GM12878 (cell line): ENCODE measurements at regions not wholly inside any gene's neighbourhood (a gene's known extent, or its start where the extent isn't known, plus 50 kb on each side); places are given as distances from the start of the nearest gene placed in this dataset.

ENCODE experiments used
- ATAC-seq: fragments of 200-7000 bp; cut with Tn5 transposase; 3 replicates; pipeline ENCODE4 v1.9.1; 2020; ENCODE audit warnings: mild to moderate bottlenecking, moderate library complexity
- BruUV-seq: library from RNA; stranded (reverse); fragments of 400-500 nt; replicated peaks from 2 replicates; lab custom pipeline; 2021; lab: Mats Ljungman, UMichigan
- CTCF ChIA-PET: fragments of 300-600 bp; sonication (Branson Sonifier 250); formaldehyde crosslinking; extraction: SDS; loops from one replicate; lab custom pipeline; 2021; ENCODE audit warnings: inconsistent platforms; lab: Yijun Ruan, JAX
- POLR2A ChIA-PET: fragments of 350-600 bp; formaldehyde crosslinking; extraction: SDS; loops from one replicate; lab custom pipeline; 2021; ENCODE audit warnings: inconsistent platforms; lab: Charles Lee
- RAD21 ChIA-PET: fragments of 300-600 bp; sonication (Branson Sonifier 250); formaldehyde crosslinking; loops from one replicate; lab custom pipeline; 2023; ENCODE audit warnings: antibody characterized with exemption; ENCODE audit not compliant: unreplicated experiment; lab: Charles Lee
- SMC1A ChIA-PET: fragments of 300-600 bp; sonication (Branson Sonifier 250); formaldehyde crosslinking; loops from one replicate; lab custom pipeline; 2023; ENCODE audit not compliant: unreplicated experiment, uncharacterized antibody; lab: Charles Lee
- DNase-seq: peaks from one replicate; pipeline ENCODE4 v3.0.0-alpha.2; 2011; ENCODE audit warnings: low read depth, low spot score
- FAIRE-seq: peaks from 3 replicates; lab custom pipeline; 2011; peaks lifted over from hg19 to GRCh38; lab: Jason Lieb, UNC
- H2AFZ ChIP-seq: 2 replicates; pipeline ENCODE4 v1.6.0; 2011; ENCODE audit warnings: low read depth, low read length, control low read depth; ENCODE audit not compliant: control insufficient read depth
- H3K27ac ChIP-seq: 2 replicates; pipeline ENCODE4 v1.5.1; 2011; ENCODE audit warnings: control low read depth; ENCODE audit not compliant: control insufficient read depth, insufficient read depth
- H3K27me3 ChIP-seq, 2 experiments: replicated peaks in 1 of 2; 2 replicates each; pipeline versions ENCODE4 v1.6.0 to v1.6.1; 2011; ENCODE audit warnings: low read length in 1 of 2; ENCODE audit not compliant: control insufficient read depth in 2 of 2, insufficient read depth in 2 of 2
- H3K36me3 ChIP-seq, 2 experiments: 2 replicates each; pipeline ENCODE4 v1.5.1; 2011; ENCODE audit warnings: low read length in 1 of 2; ENCODE audit not compliant: control insufficient read depth in 2 of 2, insufficient read depth in 2 of 2
- H3K4me1 ChIP-seq: 2 replicates; pipeline ENCODE4 v1.6.1; 2011; ENCODE audit warnings: mild to moderate bottlenecking, low read length, moderate library complexity, mixed read lengths; ENCODE audit not compliant: control insufficient read depth, insufficient read depth
- H3K4me2 ChIP-seq: 2 replicates; pipeline ENCODE4 v1.6.0; 2011; ENCODE audit warnings: control low read depth; ENCODE audit not compliant: control insufficient read depth, insufficient read depth
- H3K4me3 ChIP-seq: fragments of 200-600 bp; sonication (generic); 2 replicates; pipeline ENCODE4 v1.5.1; 2016
- H3K79me2 ChIP-seq: 2 replicates; pipeline ENCODE4 v1.6.0; 2011; ENCODE audit warnings: low read length; ENCODE audit not compliant: control insufficient read depth, insufficient read depth
- H3K9ac ChIP-seq: 2 replicates; pipeline ENCODE4 v1.8.0; 2011; ENCODE audit warnings: low read length, control low read depth, mixed read lengths; ENCODE audit not compliant: control insufficient read depth, insufficient read depth
- H3K9me3 ChIP-seq: replicated peaks from 3 replicates; pipeline ENCODE4 v1.5.1; 2011; ENCODE audit warnings: mild to moderate bottlenecking, low read length; ENCODE audit not compliant: control insufficient read depth, insufficient read depth
- H4K20me1 ChIP-seq: 2 replicates; pipeline ENCODE4 v1.6.0; 2011; ENCODE audit not compliant: control insufficient read depth, insufficient read depth
- ATF7 ChIP-seq: fragments of 450-650 bp; IDR thresholded peaks from 2 replicates; pipeline ENCODE4 v1.6.1; 2016; ENCODE audit warnings: low read depth, mild to moderate bottlenecking
- BHLHE40 ChIP-seq, 2 experiments: fragments of 450-650 bp in 1 of 2; IDR thresholded peaks; 2 replicates each; pipeline ENCODE4 v1.6.1; 2011 to 2017; ENCODE audit warnings: low read depth in 2 of 2, borderline replicate concordance in 1 of 2, improper control_type of control experiment in 1 of 2, low read length in 1 of 2, mild to moderate bottlenecking in 1 of 2
- ESRRA ChIP-seq: IDR thresholded peaks from 2 replicates; pipeline ENCODE4 v1.6.1; 2012; ENCODE audit warnings: mild to moderate bottlenecking, low read length, improper control_type of control experiment
- RUNX3 ChIP-seq: IDR thresholded peaks from 2 replicates; pipeline ENCODE4 v1.6.1; 2012; ENCODE audit warnings: low read length, inconsistent platforms
- SREBF2 ChIP-seq: IDR thresholded peaks from 2 replicates; pipeline ENCODE4 v1.6.1; 2012; ENCODE audit warnings: mild to moderate bottlenecking, low read length
- WGBS: methylation state at CpG from one replicate; pipeline ENCODE4 v1.1.6; 2016; ENCODE audit warnings: low lambda C conversion rate; ENCODE audit not compliant: insufficient replicate concordance, insufficient coverage; ENCODE audit errors: missing lambda C conversion rate; 5-methylcytosine and 5-hydroxymethylcytosine counted together
- in situ Hi-C: fragments of 300-500 bp; cut with MboI; formaldehyde crosslinking; loops from 9 replicates; pipeline ENCODE4 v1.14.3; 2018; ENCODE audit warnings: mixed read lengths
- intact Hi-C: fragments of 100-400 bp; cut with micrococcal nuclease; formaldehyde crosslinking; loops from one replicate; pipeline ENCODE4 v1.14.2; 2022; ENCODE audit not compliant: unreplicated experiment
- TF ChIP-seq, protein P1 (sequence below): IDR thresholded peaks from 2 replicates; pipeline ENCODE4 v1.6.1; 2012; ENCODE audit warnings: mild to moderate bottlenecking, low read depth, low read length
- TF ChIP-seq, protein P2 (sequence below): fragments of 450-650 bp; IDR thresholded peaks from 2 replicates; pipeline ENCODE4 v1.6.1; 2017; ENCODE audit warnings: antibody characterized with exemption, mild to moderate bottlenecking, moderate library complexity
- TF ChIP-seq, protein P3 (sequence below): fragments of 450-650 bp; IDR thresholded peaks from 2 replicates; pipeline ENCODE4 v1.6.1; 2016; ENCODE audit warnings: mild to moderate bottlenecking, moderate library complexity, borderline replicate concordance
- TF ChIP-seq, protein P4 (sequence below): IDR thresholded peaks from 2 replicates; pipeline ENCODE4 v1.6.1; 2011; ENCODE audit warnings: low read depth, low read length, improper control_type of control experiment, borderline replicate concordance

DNA sequence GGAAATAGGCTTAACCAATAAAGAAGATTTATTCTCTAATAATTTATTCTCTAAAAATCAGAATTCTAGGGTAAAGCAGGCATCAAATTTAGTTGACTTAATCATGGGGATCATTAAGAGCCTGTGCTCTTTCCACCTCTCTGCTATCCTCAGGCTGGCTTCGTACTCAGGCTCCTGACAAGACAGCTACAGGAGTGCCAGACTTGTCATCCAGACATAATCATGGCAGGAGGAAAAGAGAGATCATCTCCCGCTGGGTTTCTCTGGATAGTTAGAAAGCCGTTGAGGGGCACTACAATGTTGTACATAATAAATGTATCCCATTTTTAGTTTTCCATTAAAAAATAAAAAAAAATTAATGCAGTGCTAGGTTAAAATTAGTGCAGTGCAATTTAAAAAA, 171.9 kb downstream of the SEC61B start:
- ChIA-PET SMC1A (interaction anchor here (1.0 kb wide), 1 partner anchor 11 kb away, joined by 4 read pairs; no protein-coding TSS in a partner anchor), POLR2A (interaction anchor here (0.5 kb wide), 1 partner anchor 14 kb away, joined by 3 read pairs; no protein-coding TSS in a partner anchor), CTCF (no interaction called here), RAD21 (no interaction called here)
- no peak overlapping the region for H3K4me2 ChIP-seq
- H3K27ac ChIP-seq: no peak overlapping the region
- ATAC-seq: no peak
- 43% methylated on average over 3 of the region's 3 CpGs for WGBS
- no peak overlapping the region for H3K9ac ChIP-seq
- intact Hi-C loops (no loop called here), in situ Hi-C loops (no loop called here)
- no peak for FAIRE-seq
- H3K36me3 ChIP-seq: no peaks in the 10 kb centered on the region
- no peak overlapping the region for H3K4me3 ChIP-seq
- BruUV-seq: no TSS peak
- H3K79me2 ChIP-seq: no peaks in the 10 kb centered on the region
- H2AFZ ChIP-seq: no peak overlapping the region
- H3K27me3 ChIP-seq: no peaks in the 10 kb centered on the region
- no peaks in the 10 kb centered on the region for H3K4me1 ChIP-seq
- TF ChIP-seq RUNX3 (no peak), ESRRA (no peak), SREBF2 (no peak), ATF7 (no peak), BHLHE40 (IDR thresholded peaks at IDR 0.05; ENCODE audit: borderline replicate concordance in 1 of 2, low read depth in 2 of 2, low read length in 1 of 2) (no peak)
- TF ChIP-seq, protein P1, sequence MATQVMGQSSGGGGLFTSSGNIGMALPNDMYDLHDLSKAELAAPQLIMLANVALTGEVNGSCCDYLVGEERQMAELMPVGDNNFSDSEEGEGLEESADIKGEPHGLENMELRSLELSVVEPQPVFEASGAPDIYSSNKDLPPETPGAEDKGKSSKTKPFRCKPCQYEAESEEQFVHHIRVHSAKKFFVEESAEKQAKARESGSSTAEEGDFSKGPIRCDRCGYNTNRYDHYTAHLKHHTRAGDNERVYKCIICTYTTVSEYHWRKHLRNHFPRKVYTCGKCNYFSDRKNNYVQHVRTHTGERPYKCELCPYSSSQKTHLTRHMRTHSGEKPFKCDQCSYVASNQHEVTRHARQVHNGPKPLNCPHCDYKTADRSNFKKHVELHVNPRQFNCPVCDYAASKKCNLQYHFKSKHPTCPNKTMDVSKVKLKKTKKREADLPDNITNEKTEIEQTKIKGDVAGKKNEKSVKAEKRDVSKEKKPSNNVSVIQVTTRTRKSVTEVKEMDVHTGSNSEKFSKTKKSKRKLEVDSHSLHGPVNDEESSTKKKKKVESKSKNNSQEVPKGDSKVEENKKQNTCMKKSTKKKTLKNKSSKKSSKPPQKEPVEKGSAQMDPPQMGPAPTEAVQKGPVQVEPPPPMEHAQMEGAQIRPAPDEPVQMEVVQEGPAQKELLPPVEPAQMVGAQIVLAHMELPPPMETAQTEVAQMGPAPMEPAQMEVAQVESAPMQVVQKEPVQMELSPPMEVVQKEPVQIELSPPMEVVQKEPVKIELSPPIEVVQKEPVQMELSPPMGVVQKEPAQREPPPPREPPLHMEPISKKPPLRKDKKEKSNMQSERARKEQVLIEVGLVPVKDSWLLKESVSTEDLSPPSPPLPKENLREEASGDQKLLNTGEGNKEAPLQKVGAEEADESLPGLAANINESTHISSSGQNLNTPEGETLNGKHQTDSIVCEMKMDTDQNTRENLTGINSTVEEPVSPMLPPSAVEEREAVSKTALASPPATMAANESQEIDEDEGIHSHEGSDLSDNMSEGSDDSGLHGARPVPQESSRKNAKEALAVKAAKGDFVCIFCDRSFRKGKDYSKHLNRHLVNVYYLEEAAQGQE: no peak
- TF ChIP-seq, protein P2, sequence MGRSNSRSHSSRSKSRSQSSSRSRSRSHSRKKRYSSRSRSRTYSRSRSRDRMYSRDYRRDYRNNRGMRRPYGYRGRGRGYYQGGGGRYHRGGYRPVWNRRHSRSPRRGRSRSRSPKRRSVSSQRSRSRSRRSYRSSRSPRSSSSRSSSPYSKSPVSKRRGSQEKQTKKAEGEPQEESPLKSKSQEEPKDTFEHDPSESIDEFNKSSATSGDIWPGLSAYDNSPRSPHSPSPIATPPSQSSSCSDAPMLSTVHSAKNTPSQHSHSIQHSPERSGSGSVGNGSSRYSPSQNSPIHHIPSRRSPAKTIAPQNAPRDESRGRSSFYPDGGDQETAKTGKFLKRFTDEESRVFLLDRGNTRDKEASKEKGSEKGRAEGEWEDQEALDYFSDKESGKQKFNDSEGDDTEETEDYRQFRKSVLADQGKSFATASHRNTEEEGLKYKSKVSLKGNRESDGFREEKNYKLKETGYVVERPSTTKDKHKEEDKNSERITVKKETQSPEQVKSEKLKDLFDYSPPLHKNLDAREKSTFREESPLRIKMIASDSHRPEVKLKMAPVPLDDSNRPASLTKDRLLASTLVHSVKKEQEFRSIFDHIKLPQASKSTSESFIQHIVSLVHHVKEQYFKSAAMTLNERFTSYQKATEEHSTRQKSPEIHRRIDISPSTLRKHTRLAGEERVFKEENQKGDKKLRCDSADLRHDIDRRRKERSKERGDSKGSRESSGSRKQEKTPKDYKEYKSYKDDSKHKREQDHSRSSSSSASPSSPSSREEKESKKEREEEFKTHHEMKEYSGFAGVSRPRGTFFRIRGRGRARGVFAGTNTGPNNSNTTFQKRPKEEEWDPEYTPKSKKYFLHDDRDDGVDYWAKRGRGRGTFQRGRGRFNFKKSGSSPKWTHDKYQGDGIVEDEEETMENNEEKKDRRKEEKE: no peak
- TF ChIP-seq, protein P3, sequence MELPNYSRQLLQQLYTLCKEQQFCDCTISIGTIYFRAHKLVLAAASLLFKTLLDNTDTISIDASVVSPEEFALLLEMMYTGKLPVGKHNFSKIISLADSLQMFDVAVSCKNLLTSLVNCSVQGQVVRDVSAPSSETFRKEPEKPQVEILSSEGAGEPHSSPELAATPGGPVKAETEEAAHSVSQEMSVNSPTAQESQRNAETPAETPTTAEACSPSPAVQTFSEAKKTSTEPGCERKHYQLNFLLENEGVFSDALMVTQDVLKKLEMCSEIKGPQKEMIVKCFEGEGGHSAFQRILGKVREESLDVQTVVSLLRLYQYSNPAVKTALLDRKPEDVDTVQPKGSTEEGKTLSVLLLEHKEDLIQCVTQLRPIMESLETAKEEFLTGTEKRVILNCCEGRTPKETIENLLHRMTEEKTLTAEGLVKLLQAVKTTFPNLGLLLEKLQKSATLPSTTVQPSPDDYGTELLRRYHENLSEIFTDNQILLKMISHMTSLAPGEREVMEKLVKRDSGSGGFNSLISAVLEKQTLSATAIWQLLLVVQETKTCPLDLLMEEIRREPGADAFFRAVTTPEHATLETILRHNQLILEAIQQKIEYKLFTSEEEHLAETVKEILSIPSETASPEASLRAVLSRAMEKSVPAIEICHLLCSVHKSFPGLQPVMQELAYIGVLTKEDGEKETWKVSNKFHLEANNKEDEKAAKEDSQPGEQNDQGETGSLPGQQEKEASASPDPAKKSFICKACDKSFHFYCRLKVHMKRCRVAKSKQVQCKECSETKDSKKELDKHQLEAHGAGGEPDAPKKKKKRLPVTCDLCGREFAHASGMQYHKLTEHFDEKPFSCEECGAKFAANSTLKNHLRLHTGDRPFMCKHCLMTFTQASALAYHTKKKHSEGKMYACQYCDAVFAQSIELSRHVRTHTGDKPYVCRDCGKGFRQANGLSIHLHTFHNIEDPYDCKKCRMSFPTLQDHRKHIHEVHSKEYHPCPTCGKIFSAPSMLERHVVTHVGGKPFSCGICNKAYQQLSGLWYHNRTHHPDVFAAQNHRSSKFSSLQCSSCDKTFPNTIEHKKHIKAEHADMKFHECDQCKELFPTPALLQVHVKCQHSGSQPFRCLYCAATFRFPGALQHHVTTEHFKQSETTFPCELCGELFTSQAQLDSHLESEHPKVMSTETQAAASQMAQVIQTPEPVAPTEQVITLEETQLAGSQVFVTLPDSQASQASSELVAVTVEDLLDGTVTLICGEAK: no peak
- TF ChIP-seq, protein P4, sequence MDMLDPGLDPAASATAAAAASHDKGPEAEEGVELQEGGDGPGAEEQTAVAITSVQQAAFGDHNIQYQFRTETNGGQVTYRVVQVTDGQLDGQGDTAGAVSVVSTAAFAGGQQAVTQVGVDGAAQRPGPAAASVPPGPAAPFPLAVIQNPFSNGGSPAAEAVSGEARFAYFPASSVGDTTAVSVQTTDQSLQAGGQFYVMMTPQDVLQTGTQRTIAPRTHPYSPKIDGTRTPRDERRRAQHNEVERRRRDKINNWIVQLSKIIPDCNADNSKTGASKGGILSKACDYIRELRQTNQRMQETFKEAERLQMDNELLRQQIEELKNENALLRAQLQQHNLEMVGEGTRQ: no peak
- no peak for DNase-seq
- H3K9me3 ChIP-seq: no peaks in the 10 kb centered on the region
- no peaks in the 10 kb centered on the region for H4K20me1 ChIP-seq
